Stomach (tissue), 4 donors: ENCODE measurements at regions not wholly inside any gene's neighbourhood (a gene's known extent, or its start where the extent isn't known, plus 50 kb on each side); places are given as distances from the start of the nearest gene placed in this dataset.

Source experiments
- CTCF ChIP-seq, 7 experiments: fragments of 450-650 bp in 4 of 7; fragments of 200-600 bp in 3 of 7; sonication (generic) in 3 of 7; IDR thresholded peaks; one replicate each; pipeline ENCODE4 v1.5.1; 2016 to 2019; ENCODE audit warnings: antibody characterized with exemption in 7 of 7, control low read depth in 2 of 7, mild to moderate bottlenecking in 1 of 7
- EP300 ChIP-seq: sonication (generic); formaldehyde crosslinking; IDR thresholded peaks from one replicate; pipeline ENCODE4 v1.6.1; 2017; ENCODE audit warnings: antibody characterized with exemption
- POLR2AphosphoS5 ChIP-seq, 3 donors: sonication (generic); formaldehyde crosslinking; IDR thresholded peaks; one replicate each; pipeline ENCODE4 v1.6.1; 2016; ENCODE audit warnings: antibody characterized with exemption in 3 of 3

- TF ChIP-seq CTCF (IDR thresholded peaks at IDR 0.05), result no peak
- no peak for TF ChIP-seq EP300
- no peak for TF ChIP-seq POLR2AphosphoS5 (IDR thresholded peaks at IDR 0.05)
Observed at GRCh38 chr13:89968470-89968869, 1379.0 kb upstream of the MIR17HG start.
